ENCODE measurements at regions not wholly inside any gene's neighbourhood (a gene's known extent, or its start where the extent isn't known, plus 50 kb on each side); places are given as distances from the start of the nearest gene placed in this dataset.

- TF ChIP-seq CTCF (IDR thresholded peaks at IDR 0.05; ENCODE audit: low read depth, low read length) = no peak
- no peak for TF ChIP-seq POLR2A (IDR thresholded peaks at IDR 0.05; ENCODE audit: extremely low read depth, insufficient read length)
- TF ChIP-seq, protein P1, sequence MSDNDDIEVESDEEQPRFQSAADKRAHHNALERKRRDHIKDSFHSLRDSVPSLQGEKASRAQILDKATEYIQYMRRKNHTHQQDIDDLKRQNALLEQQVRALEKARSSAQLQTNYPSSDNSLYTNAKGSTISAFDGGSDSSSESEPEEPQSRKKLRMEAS (IDR thresholded peaks at IDR 0.05; ENCODE audit: low read depth, low read length) = peak; percentile 84
- no peak for TF ChIP-seq MYC (IDR thresholded peaks at IDR 0.05; ENCODE audit: low read depth, low read length)
Measured at GRCh38 chr2:64854773-64855237, 134.4 kb upstream of the SLC1A4 start.

Data from NB4 (cell line).